ENCODE measurements at regions not wholly inside any gene's neighbourhood (a gene's known extent, or its start where the extent isn't known, plus 50 kb on each side); places are given as distances from the start of the nearest gene placed in this dataset.

DNA sequence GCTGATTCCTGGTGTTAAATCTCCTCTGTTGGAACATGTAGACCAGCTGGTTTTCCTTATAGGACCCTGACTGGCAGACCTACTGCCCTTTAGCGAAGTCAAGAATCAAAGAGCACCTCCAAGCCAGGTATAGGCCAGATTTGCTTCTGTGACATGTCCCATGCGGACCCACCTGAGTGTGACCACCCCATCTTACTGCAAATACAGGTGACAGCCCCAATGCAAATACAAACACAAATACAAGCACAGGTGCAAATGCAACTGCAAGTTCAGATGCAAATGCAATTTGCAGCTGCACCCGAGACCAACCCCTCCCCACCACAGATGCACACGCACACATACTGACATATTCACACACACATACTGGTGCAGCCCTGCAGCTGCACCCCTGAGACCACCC, 72.3 kb downstream of the SIK1 start:
- H2AFZ ChIP-seq (ENCODE audit: low read length), result no peak overlapping the region
- no peaks in the 10 kb centered on the region for H4K20me1 ChIP-seq (ENCODE audit: insufficient read depth, low read length)
- no peaks in the 10 kb centered on the region for H3K79me2 ChIP-seq (ENCODE audit: insufficient read depth, low read length)
- no peak overlapping the region for H3K27ac ChIP-seq (ENCODE audit: low read depth, low read length)
- no peak for DNase-seq (ENCODE audit: insufficient read length, low spot score, missing footprints)
- TF ChIP-seq, protein P1, sequence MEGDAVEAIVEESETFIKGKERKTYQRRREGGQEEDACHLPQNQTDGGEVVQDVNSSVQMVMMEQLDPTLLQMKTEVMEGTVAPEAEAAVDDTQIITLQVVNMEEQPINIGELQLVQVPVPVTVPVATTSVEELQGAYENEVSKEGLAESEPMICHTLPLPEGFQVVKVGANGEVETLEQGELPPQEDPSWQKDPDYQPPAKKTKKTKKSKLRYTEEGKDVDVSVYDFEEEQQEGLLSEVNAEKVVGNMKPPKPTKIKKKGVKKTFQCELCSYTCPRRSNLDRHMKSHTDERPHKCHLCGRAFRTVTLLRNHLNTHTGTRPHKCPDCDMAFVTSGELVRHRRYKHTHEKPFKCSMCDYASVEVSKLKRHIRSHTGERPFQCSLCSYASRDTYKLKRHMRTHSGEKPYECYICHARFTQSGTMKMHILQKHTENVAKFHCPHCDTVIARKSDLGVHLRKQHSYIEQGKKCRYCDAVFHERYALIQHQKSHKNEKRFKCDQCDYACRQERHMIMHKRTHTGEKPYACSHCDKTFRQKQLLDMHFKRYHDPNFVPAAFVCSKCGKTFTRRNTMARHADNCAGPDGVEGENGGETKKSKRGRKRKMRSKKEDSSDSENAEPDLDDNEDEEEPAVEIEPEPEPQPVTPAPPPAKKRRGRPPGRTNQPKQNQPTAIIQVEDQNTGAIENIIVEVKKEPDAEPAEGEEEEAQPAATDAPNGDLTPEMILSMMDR (IDR thresholded peaks at IDR 0.05; ENCODE audit: extremely low read depth, low read depth, low read length), result no peak
- no peaks in the 10 kb centered on the region for H3K4me1 ChIP-seq (ENCODE audit: insufficient read depth, low read length)
- no peaks in the 10 kb centered on the region for H3K36me3 ChIP-seq (ENCODE audit: insufficient read depth, low read length)
- no peak overlapping the region for H3K4me3 ChIP-seq (ENCODE audit: insufficient read depth, low read length)
- no peaks in the 10 kb centered on the region for H3K27me3 ChIP-seq (ENCODE audit: insufficient read depth, low read length)
- H3K4me2 ChIP-seq (ENCODE audit: insufficient read depth, low read length), result no peak overlapping the region
- no peaks in the 10 kb centered on the region for H3K9me3 ChIP-seq (ENCODE audit: low read depth, low read length)

DNA sequence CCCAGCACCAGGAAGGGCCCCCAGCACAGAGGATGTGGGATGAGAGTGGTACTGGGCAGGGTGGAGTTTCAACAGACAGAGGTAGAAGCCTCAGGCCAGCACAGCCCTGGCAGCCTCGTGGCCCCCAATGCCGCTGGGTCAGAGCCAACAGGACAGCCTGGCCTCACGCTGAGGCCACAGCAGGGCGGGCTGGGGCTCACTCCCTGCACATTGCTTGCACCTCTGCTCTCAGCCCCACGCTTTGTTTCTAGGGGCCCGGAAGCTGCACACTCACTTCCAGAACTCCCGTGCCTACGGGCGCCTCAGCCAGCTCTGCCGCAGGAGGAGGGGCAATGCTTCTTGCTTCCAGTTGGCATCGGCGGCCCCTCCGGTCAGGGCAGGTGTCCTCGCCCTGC, 72.9 kb downstream of the SIK1 start:
- no peak overlapping the region for H3K27ac ChIP-seq (ENCODE audit: low read depth, low read length)
- no peak for DNase-seq (ENCODE audit: insufficient read length, low spot score, missing footprints)
- H3K27me3 ChIP-seq (ENCODE audit: insufficient read depth, low read length), result no peaks in the 10 kb centered on the region
- H3K79me2 ChIP-seq (ENCODE audit: insufficient read depth, low read length), result no peaks in the 10 kb centered on the region
- H3K4me1 ChIP-seq (ENCODE audit: insufficient read depth, low read length), result no peaks in the 10 kb centered on the region
- no peak overlapping the region for H3K4me3 ChIP-seq (ENCODE audit: insufficient read depth, low read length)
- H3K36me3 ChIP-seq (ENCODE audit: insufficient read depth, low read length), result no peaks in the 10 kb centered on the region
- no peaks in the 10 kb centered on the region for H4K20me1 ChIP-seq (ENCODE audit: insufficient read depth, low read length)
- no peaks in the 10 kb centered on the region for H3K9me3 ChIP-seq (ENCODE audit: low read depth, low read length)
- no peak overlapping the region for H3K4me2 ChIP-seq (ENCODE audit: insufficient read depth, low read length)
- TF ChIP-seq, protein P1 (IDR thresholded peaks at IDR 0.05; ENCODE audit: extremely low read depth, low read depth, low read length), result no peak
- no peak overlapping the region for H2AFZ ChIP-seq (ENCODE audit: low read length)

DNA sequence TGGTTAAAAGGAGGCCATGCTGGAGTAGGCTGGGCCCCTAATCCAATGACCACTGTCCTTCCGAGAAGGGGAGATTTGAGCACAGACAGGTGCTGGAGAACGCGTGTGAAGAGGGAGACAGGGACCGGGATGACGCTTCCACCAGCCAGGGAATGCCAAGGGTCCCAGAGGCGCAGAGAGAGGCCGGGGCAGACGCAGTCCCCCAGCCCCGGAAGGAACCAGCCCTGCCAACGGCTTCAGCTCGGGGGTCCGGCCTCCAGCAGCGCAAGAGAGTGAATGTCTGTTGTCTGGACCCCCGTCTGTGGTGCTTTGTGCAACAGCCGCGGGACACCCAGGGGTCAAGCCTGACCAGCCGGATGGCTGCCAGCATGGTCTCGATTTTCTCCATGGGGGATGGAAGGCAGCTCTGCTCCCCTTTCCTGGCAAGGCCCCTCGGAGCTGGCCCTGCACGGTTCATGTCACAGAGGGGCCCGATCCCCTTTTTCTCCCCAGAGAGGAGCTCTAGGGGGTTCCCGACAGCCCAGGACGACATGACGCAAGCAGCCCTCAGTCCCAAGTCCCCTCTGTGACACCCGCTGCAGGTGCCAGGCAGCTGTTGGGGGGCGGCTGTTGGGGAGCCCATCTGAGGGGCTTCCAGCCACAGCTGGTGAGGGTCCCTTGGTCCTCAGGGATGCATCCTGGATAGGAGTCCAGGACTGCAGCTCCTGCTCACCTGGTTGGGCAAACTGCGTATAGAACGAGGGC, 73.5 kb downstream of the SIK1 start:
- Histone ChIP-seq H3K4me2 (ENCODE audit: insufficient read depth, low read length) (no peak overlapping the region), H3K4me3 (ENCODE audit: insufficient read depth, low read length) (no peak overlapping the region), H4K20me1 (ENCODE audit: insufficient read depth, low read length) (no peaks in the 10 kb centered on the region)

GRCh38 chr21:43352568-43353281, 74.2 kb downstream of the SIK1 start:
- Histone ChIP-seq H3K27ac (ENCODE audit: low read depth, low read length) (no peak overlapping the region), H4K20me1 (ENCODE audit: insufficient read depth, low read length) (no peaks in the 10 kb centered on the region), H3K36me3 (ENCODE audit: insufficient read depth, low read length) (no peaks in the 10 kb centered on the region), H3K4me3 (ENCODE audit: insufficient read depth, low read length) (no peak overlapping the region), H3K79me2 (ENCODE audit: insufficient read depth, low read length) (no peaks in the 10 kb centered on the region), H3K27me3 (ENCODE audit: insufficient read depth, low read length) (no peaks in the 10 kb centered on the region), H3K4me2 (ENCODE audit: insufficient read depth, low read length) (no peak overlapping the region), H3K4me1 (ENCODE audit: insufficient read depth, low read length) (no peaks in the 10 kb centered on the region), H2AFZ (ENCODE audit: low read length) (no peak overlapping the region), H3K9me3 (ENCODE audit: low read depth, low read length) (no peaks in the 10 kb centered on the region)
- DNase-seq (ENCODE audit: insufficient read length, low spot score, missing footprints), result no peak
- TF ChIP-seq, protein P1 (IDR thresholded peaks at IDR 0.05; ENCODE audit: extremely low read depth, low read depth, low read length), result no peak

More for the DNA sequence above, 73.5 kb downstream of the SIK1 start:
- Histone ChIP-seq H3K9me3 (ENCODE audit: low read depth, low read length) (no peaks in the 10 kb centered on the region), H3K27me3 (ENCODE audit: insufficient read depth, low read length) (no peaks in the 10 kb centered on the region), H3K36me3 (ENCODE audit: insufficient read depth, low read length) (no peaks in the 10 kb centered on the region), H3K4me1 (ENCODE audit: insufficient read depth, low read length) (no peaks in the 10 kb centered on the region), H3K27ac (ENCODE audit: low read depth, low read length) (no peak overlapping the region), H2AFZ (ENCODE audit: low read length) (no peak overlapping the region), H3K79me2 (ENCODE audit: insufficient read depth, low read length) (no peaks in the 10 kb centered on the region)
- DNase-seq (ENCODE audit: insufficient read length, low spot score, missing footprints), result no peak
- TF ChIP-seq, protein P1 (IDR thresholded peaks at IDR 0.05; ENCODE audit: extremely low read depth, low read depth, low read length), result no peak

All from osteoblast (primary cell).